Esophagus squamous epithelium (tissue), 4 donors: ENCODE measurements at regions not wholly inside any gene's neighbourhood (a gene's known extent, or its start where the extent isn't known, plus 50 kb on each side); places are given as distances from the start of the nearest gene placed in this dataset.

Experiments used
- CTCF ChIP-seq, 6 experiments: fragments of 450-650 bp in 4 of 6; fragments of 200-600 bp in 2 of 6; sonication (generic) in 2 of 6; IDR thresholded peaks; one replicate each; pipeline ENCODE4 v1.5.1; 2016 to 2019; ENCODE audit warnings: antibody characterized with exemption in 6 of 6, mild to moderate bottlenecking in 4 of 6, moderate library complexity in 4 of 6
- POLR2A ChIP-seq, 4 donors: fragments of 450-650 bp; IDR thresholded peaks; one replicate each; pipeline ENCODE4 v1.6.1; 2017; ENCODE audit warnings: antibody characterized with exemption in 4 of 4, mild to moderate bottlenecking in 4 of 4, moderate library complexity in 3 of 4

GRCh38 chr2:242063436-242063835, 193.9 kb downstream of the RTP5 start:
- TF ChIP-seq CTCF (IDR thresholded peaks at IDR 0.05) = no peak
- no peak for TF ChIP-seq POLR2A (IDR thresholded peaks at IDR 0.05)
